ENCODE measurements at regions not wholly inside any gene's neighbourhood (a gene's known extent, or its start where the extent isn't known, plus 50 kb on each side); places are given as distances from the start of the nearest gene placed in this dataset.

GRCh38 chr6:16968101-16968500 is 133.7 kb upstream of the STMND1 start (continued):
- TF ChIP-seq ZNF592 (IDR thresholded peaks at IDR 0.05) (no peak), PHF8 (IDR thresholded peaks at IDR 0.05; ENCODE audit: borderline replicate concordance, low read length) (no peak), CBFB (CRISPR knock-in tag; IDR thresholded peaks at IDR 0.05) (no peak), ZNF584 (CRISPR knock-in tag; IDR thresholded peaks at IDR 0.05; ENCODE audit: low read depth) (no peak)

GRCh38 chr6:16967470-16967817 is 134.4 kb upstream of the STMND1 start:
- intact Hi-C loops (cut with micrococcal nuclease), result loop anchor here (5.0 to 10.0 kb wide), 3 partner anchors 203 to 635 kb away; partner anchors contain the start of gene ATXN1
- in situ Hi-C loops (cut with MboI), result no loop called here

More at GRCh38 chr6:16967470-16967817, 134.4 kb upstream of the STMND1 start:
- ChIA-PET CTCF (ENCODE audit: low intra/inter-chr PET ratio) (no interaction called here), POLR2A (no interaction called here)
- H3K27ac ChIP-seq (ENCODE audit: extremely low read depth, low read depth, low read length), result no peak overlapping the region
- H3K79me2 ChIP-seq (ENCODE audit: control insufficient read depth, insufficient read depth, low read length), result no peaks in the 10 kb centered on the region
- no peaks in the 10 kb centered on the region for H3K9me3 ChIP-seq (replicated peaks; ENCODE audit: control insufficient read depth, insufficient read depth, low read depth, low read length)
- no TSS peak for BruUV-seq (replicated peaks)
- H4K20me1 ChIP-seq (replicated peaks; ENCODE audit: control insufficient read depth, insufficient read depth, low read length), result no peaks in the 10 kb centered on the region
- H3K4me2 ChIP-seq (ENCODE audit: insufficient read depth, low read length), result no peak overlapping the region
- no peak overlapping the region for H3K9ac ChIP-seq (ENCODE audit: insufficient read depth in 1 of 2, low read depth in 2 of 2, low read length in 2 of 2)
- H3K36me3 ChIP-seq (ENCODE audit: control insufficient read depth, insufficient read depth, low read length), result no peaks in the 10 kb centered on the region
- peaks cover 0 to 9% of the 10 kb centered on the region in 2 experiments; a peak in 2 of 5 replicates for H3K27me3 ChIP-seq (ENCODE audit: control insufficient read depth in 2 of 2, insufficient read depth in 2 of 2, low read length in 2 of 2)
- H3K9me1 ChIP-seq (ENCODE audit: control insufficient read depth, insufficient read depth, low read length), result no peaks in the 10 kb centered on the region
- 0% methylated on average over 2 of the region's 2 CpGs for WGBS (ENCODE audit: insufficient coverage, low coverage, missing lambda C conversion rate)
- no peak for TF ChIP-seq CEBPG (CRISPR knock-in tag; IDR thresholded peaks at IDR 0.05)
- 0 out of 4 replicates have a peak, but pooled peaks have one; percentile 6 to 25 for TF ChIP-seq CEBPG (tag; conservative IDR thresholded peaks at IDR 0.05 in 1 of 2, IDR thresholded peaks at IDR 0.05 in 1 of 2)
- peak; percentile 53; the same call in 1 of the 2 replicates for TF ChIP-seq CEBPB (tag; IDR thresholded peaks at IDR 0.05)
- TF ChIP-seq PTBP1 (IDR thresholded peaks at IDR 0.05; ENCODE audit: low read depth, low read length), result no peak
- ATAC-seq, result no peak
- no peak for FAIRE-seq
- H2AFZ ChIP-seq (ENCODE audit: low read depth, low read length), result no peak overlapping the region
- no peaks in the 10 kb centered on the region for H3K4me1 ChIP-seq (replicated peaks in 1 of 2; ENCODE audit: control insufficient read depth in 2 of 2, insufficient read depth in 2 of 2, low read length in 2 of 2)
- H3K4me3 ChIP-seq, result no peak overlapping the region
- no peak for DNase-seq (ENCODE audit: extremely low read depth in 1 of 4, low spot score in 3 of 4)

Data from K562 (cell line).